Suprapubic skin (tissue), 4 donors: ENCODE measurements at regions not wholly inside any gene's neighbourhood (a gene's known extent, or its start where the extent isn't known, plus 50 kb on each side); places are given as distances from the start of the nearest gene placed in this dataset.

Experiments
- DNase-seq, 2 donors: peaks; one replicate each; pipeline ENCODE4 v3.0.0-alpha.2; 2019; ENCODE audit warnings: low spot score in 2 of 2
- H3K27ac ChIP-seq: fragments of 200-600 bp; sonication (generic); one replicate; pipeline ENCODE4 v1.5.1; 2019
- H3K27me3 ChIP-seq: fragments of 200-600 bp; sonication (generic); one replicate; pipeline ENCODE4 v1.5.1; 2019
- H3K36me3 ChIP-seq: fragments of 200-600 bp; sonication (generic); one replicate; pipeline ENCODE4 v1.5.1; 2019
- H3K4me1 ChIP-seq: fragments of 200-600 bp; sonication (generic); one replicate; pipeline ENCODE4 v1.5.1; 2019
- H3K4me3 ChIP-seq: fragments of 200-600 bp; sonication (generic); one replicate; pipeline ENCODE4 v1.5.1; 2019; ENCODE audit warnings: mild to moderate bottlenecking
- H3K9me3 ChIP-seq: fragments of 200-600 bp; sonication (generic); one replicate; pipeline ENCODE4 v1.5.1; 2019
- EP300 ChIP-seq: sonication (generic); formaldehyde crosslinking; IDR thresholded peaks from one replicate; pipeline ENCODE4 v1.6.1; 2017; ENCODE audit warnings: antibody characterized with exemption
- POLR2A ChIP-seq, 2 donors: fragments of 450-650 bp; IDR thresholded peaks; one replicate each; pipeline ENCODE4 v1.6.1; 2017; ENCODE audit warnings: antibody characterized with exemption in 2 of 2, mild to moderate bottlenecking in 2 of 2, moderate library complexity in 2 of 2
- POLR2AphosphoS5 ChIP-seq, 3 donors: sonication (generic); formaldehyde crosslinking; IDR thresholded peaks; one replicate each; pipeline ENCODE4 v1.6.1; 2017; ENCODE audit warnings: antibody characterized with exemption in 3 of 3
- WGBS: methylation state at CpG from one replicate; pipeline ENCODE4 v1.1.5; 2018; 5-methylcytosine and 5-hydroxymethylcytosine counted together
- TF ChIP-seq, protein P1 (sequence below), 2 donors: fragments of 200-600 bp in 1 of 2; fragments of 450-650 bp in 1 of 2; sonication (generic) in 1 of 2; IDR thresholded peaks; one replicate each; pipeline ENCODE4 v1.5.1; 2016 to 2019; ENCODE audit warnings: antibody characterized with exemption in 2 of 2, mild to moderate bottlenecking in 1 of 2, moderate library complexity in 1 of 2

- Histone ChIP-seq H3K9me3 (no peaks in the 10 kb centered on the region), H3K36me3 (no peaks in the 10 kb centered on the region), H3K4me3 (no peak overlapping the region), H3K27me3 (no peaks in the 10 kb centered on the region), H3K4me1 (no peaks in the 10 kb centered on the region), H3K27ac (no peak overlapping the region)
- TF ChIP-seq POLR2AphosphoS5 (IDR thresholded peaks at IDR 0.05) (no peak), POLR2A (IDR thresholded peaks at IDR 0.05) (no peak), EP300 (no peak)
- TF ChIP-seq, protein P1, sequence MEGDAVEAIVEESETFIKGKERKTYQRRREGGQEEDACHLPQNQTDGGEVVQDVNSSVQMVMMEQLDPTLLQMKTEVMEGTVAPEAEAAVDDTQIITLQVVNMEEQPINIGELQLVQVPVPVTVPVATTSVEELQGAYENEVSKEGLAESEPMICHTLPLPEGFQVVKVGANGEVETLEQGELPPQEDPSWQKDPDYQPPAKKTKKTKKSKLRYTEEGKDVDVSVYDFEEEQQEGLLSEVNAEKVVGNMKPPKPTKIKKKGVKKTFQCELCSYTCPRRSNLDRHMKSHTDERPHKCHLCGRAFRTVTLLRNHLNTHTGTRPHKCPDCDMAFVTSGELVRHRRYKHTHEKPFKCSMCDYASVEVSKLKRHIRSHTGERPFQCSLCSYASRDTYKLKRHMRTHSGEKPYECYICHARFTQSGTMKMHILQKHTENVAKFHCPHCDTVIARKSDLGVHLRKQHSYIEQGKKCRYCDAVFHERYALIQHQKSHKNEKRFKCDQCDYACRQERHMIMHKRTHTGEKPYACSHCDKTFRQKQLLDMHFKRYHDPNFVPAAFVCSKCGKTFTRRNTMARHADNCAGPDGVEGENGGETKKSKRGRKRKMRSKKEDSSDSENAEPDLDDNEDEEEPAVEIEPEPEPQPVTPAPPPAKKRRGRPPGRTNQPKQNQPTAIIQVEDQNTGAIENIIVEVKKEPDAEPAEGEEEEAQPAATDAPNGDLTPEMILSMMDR (IDR thresholded peaks at IDR 0.05), result no peak
- DNase-seq, result no peak
These were observed 442.1 kb downstream of the HTR1B start for GRCh38 chr6:77021232-77021631.

GRCh38 chr6:77019081-77019480 is 444.2 kb downstream of the HTR1B start:
- no peaks in the 10 kb centered on the region for H3K27me3 ChIP-seq
- H3K27ac ChIP-seq, result no peak overlapping the region
- no peak for DNase-seq
- no peaks in the 10 kb centered on the region for H3K36me3 ChIP-seq
- H3K4me1 ChIP-seq, result no peaks in the 10 kb centered on the region
- no peak overlapping the region for H3K4me3 ChIP-seq
- WGBS, result 87% methylated on average over 3 of the region's 3 CpGs
- no peaks in the 10 kb centered on the region for H3K9me3 ChIP-seq
- no peak for TF ChIP-seq POLR2A (IDR thresholded peaks at IDR 0.05)
- no peak for TF ChIP-seq EP300

GRCh38 chr6:77017537-77017936 is 445.8 kb downstream of the HTR1B start:
- DNase-seq, result no peak
- no peaks in the 10 kb centered on the region for H3K27me3 ChIP-seq
- no peak overlapping the region for H3K4me3 ChIP-seq
- no peak overlapping the region for H3K27ac ChIP-seq
- no peaks in the 10 kb centered on the region for H3K4me1 ChIP-seq
- TF ChIP-seq, protein P1 (IDR thresholded peaks at IDR 0.05), result no peak
- no peak for TF ChIP-seq POLR2A (IDR thresholded peaks at IDR 0.05)
- no peak for TF ChIP-seq EP300
- no peak for TF ChIP-seq POLR2AphosphoS5 (IDR thresholded peaks at IDR 0.05)
- no peaks in the 10 kb centered on the region for H3K36me3 ChIP-seq
- WGBS, result 91% methylated on average over 2 of the region's 2 CpGs
- H3K9me3 ChIP-seq, result no peaks in the 10 kb centered on the region

DNA sequence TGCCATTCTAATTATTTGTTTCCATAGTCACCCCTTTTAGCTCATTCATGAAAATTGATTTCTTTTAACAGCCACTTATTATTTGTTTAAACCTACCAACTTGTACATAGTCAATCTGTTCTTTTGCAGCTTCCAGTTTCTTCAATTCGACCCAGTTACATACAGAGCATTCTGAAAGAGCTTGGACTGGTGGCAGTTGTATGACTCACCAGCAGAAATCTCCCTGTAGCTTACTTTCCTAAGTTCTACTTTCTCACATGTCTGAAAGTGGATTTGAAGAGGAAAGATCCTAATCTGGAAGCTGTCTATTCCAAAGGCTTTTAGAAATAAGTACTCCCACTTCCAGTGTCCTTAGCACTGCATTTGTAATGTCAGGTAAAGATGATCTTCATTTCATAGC is 447.9 kb downstream of the HTR1B start:
- no peak for DNase-seq
- WGBS, result 26% methylated on average over 1 of the region's 1 CpG
- no peaks in the 10 kb centered on the region for H3K4me1 ChIP-seq
- no peaks in the 10 kb centered on the region for H3K9me3 ChIP-seq
- H3K27me3 ChIP-seq, result no peaks in the 10 kb centered on the region
- H3K27ac ChIP-seq, result no peak overlapping the region
- no peaks in the 10 kb centered on the region for H3K36me3 ChIP-seq
- TF ChIP-seq EP300, result no peak
- no peak for TF ChIP-seq POLR2A (IDR thresholded peaks at IDR 0.05)
- no peak for TF ChIP-seq POLR2AphosphoS5 (IDR thresholded peaks at IDR 0.05)
- TF ChIP-seq, protein P1 (IDR thresholded peaks at IDR 0.05), result no peak
- no peak overlapping the region for H3K4me3 ChIP-seq

DNA sequence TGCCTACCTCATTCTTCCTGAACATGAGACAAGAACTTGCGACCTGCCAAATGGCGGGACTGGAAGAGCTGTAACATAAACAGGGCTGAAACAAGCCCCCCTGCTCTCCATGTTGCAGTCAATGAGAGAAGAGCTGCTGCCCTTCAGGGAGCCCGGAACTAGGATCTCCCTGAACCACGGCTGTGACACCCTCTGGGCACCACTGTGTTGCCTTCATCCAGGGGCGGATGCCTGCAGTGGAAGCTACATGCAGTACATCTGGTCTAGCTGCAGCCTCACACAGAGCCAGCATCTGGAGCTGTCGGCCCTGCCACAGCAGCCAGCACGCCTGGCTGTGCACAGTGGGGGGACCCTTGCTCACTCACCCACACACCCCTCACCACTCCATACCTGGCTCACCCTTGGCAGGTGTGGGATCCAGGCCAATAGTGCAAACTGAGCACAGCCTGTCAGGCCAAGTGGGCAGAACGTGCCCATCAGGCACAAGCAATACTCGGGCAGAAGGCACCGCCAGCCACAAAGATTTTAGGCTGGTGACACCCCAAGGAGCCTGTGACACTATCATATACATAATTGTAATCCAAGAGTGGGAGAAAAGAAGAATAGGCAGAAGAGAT is 451.3 kb downstream of the HTR1B start:
- TF ChIP-seq, protein P1 (IDR thresholded peaks at IDR 0.05), result no peak
- TF ChIP-seq POLR2A (IDR thresholded peaks at IDR 0.05) (no peak), POLR2AphosphoS5 (IDR thresholded peaks at IDR 0.05) (no peak), EP300 (no peak)
- Histone ChIP-seq H3K4me3 (no peak overlapping the region), H3K27me3 (no peaks in the 10 kb centered on the region), H3K27ac (no peak overlapping the region), H3K4me1 (no peaks in the 10 kb centered on the region), H3K36me3 (no peaks in the 10 kb centered on the region), H3K9me3 (no peaks in the 10 kb centered on the region)
- DNase-seq, result no peak
- 92% methylated on average over 6 of the region's 10 CpGs for WGBS
